Mesenteric fat pad (tissue), 1 donor: ENCODE measurements at regions not wholly inside any gene's neighbourhood (a gene's known extent, or its start where the extent isn't known, plus 50 kb on each side); places are given as distances from the start of the nearest gene placed in this dataset.

Experiments used
- DNase-seq: peaks from one replicate; pipeline ENCODE4 v3.0.0-alpha.2; 2020; ENCODE audit warnings: low spot score
- donor health status: DM: yes; HTN: yes; CAD: no.

DNA sequence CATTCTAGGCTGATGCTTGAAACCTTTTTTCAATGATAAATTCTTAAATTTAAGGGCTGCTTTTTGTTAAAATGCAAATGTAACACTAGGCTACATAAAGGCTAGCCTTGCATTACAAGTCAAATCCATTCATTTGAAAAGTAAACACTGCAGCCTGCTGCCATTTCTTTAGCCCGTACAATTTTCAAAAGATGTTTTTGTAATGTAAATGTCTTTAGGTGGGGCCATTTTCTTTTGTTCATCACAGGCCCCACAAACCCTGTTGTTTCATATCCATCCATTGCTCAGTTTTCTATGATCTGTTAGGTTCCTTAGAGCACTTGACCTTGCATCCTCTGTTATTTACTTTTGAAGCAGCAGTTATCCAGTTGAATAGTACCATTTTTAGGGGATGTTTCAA, 296.2 kb upstream of the AMOT start:
- DNase-seq: no peak

GRCh38 chrX:113133316-113133715, 292.7 kb upstream of the AMOT start:
- no peak for DNase-seq

- no peak for DNase-seq
Measured at GRCh38 chrX:113124693-113125092, 284.1 kb upstream of the AMOT start.

DNA sequence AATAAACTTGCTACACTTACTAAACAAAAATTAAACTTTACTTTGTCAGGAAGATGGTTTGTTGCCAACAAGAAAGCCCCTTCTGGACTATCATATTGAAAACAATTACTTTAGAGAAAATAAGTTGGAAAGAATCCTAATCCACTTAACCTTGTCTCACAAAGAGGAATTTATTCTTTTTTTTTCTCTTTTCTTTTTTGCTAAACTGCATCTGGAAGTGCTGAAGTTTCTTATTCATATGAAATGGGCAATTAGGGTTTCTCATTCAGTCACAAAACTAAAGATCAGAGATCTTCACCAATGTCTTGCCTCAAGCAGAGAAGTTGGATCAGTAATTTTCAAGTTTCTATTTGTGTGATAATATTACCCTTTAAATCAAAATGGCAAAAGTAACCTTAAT, 234.9 kb upstream of the AMOT start:
- DNase-seq: no peak

DNA sequence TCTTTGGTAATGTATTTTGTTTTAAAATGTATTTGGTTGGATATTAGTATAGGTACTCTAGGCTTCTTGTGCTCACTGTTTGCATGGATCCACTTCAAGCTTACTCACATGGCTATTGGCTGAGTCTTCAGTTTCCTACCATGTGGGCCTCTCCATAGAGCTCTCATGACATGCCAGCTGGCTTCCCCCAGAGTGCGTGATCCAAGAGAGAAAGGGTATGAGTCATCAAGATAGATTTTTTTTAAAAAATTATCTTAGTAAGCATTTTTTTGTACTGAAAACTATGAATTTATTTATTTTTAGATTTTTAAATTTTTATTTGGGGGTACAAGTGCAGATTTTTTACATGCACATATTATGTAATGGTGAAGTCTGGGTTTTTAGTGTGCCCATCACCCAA, 219.1 kb upstream of the AMOT start:
- DNase-seq: no peak

DNA sequence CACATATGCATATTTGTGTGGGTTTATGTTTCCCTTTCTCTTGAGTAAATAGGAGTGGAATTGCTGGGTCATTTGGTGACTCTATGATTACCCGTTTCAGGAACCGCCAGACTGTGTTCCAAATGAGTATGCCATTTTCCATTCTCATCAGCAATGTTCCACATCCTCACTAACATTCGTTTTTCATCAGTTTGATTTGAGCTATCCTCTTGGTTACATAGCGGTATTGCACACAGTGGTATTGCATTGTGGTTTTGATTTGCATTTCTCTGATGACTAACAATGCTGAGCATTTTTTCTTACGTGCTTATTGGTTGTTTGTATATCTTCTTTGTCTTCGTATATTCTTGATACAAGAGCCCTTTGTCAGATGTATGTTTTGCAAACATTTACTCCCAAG, 218.0 kb upstream of the AMOT start:
- DNase-seq: no peak

DNA sequence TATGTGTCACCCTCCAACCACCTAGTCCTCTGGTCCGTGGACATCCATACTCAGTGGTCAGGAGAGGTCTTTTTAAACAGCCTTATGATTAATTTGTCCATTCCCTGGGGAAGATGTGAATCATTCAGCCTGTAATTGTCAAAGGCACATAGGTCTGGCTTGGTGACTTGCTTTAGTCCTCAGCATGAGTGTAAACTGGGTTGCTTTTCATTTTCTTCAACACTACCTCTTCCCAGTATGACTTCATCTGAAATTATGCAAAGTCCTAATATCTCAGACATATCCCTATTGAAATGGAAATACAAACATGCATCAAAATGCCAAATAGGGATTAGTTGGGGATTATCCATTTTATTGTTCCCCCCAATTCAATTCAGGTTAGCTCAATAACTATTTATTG, 208.3 kb upstream of the AMOT start:
- DNase-seq: no peak

GRCh38 chrX:113048480-113048879, 207.8 kb upstream of the AMOT start:
- no peak for DNase-seq

- no peak for DNase-seq
Measured at GRCh38 chrX:113033966-113034680, 193.5 kb upstream of the AMOT start.

GRCh38 chrX:113019958-113020357, 179.3 kb upstream of the AMOT start:
- DNase-seq: no peak

- DNase-seq: no peak
Measured at GRCh38 chrX:113009837-113010236, 169.2 kb upstream of the AMOT start.

- DNase-seq: no peak
Measured at GRCh38 chrX:113009029-113009428, 168.4 kb upstream of the AMOT start.

GRCh38 chrX:113001836-113002235, 161.2 kb upstream of the AMOT start:
- DNase-seq: no peak

- DNase-seq: no peak
Measured at GRCh38 chrX:112997991-112998390, 157.4 kb upstream of the AMOT start.

- no peak for DNase-seq
Measured at GRCh38 chrX:112991801-112992200, 151.2 kb upstream of the AMOT start.

- DNase-seq: no peak
Measured at GRCh38 chrX:112979879-112980278, 139.2 kb upstream of the AMOT start.

DNA sequence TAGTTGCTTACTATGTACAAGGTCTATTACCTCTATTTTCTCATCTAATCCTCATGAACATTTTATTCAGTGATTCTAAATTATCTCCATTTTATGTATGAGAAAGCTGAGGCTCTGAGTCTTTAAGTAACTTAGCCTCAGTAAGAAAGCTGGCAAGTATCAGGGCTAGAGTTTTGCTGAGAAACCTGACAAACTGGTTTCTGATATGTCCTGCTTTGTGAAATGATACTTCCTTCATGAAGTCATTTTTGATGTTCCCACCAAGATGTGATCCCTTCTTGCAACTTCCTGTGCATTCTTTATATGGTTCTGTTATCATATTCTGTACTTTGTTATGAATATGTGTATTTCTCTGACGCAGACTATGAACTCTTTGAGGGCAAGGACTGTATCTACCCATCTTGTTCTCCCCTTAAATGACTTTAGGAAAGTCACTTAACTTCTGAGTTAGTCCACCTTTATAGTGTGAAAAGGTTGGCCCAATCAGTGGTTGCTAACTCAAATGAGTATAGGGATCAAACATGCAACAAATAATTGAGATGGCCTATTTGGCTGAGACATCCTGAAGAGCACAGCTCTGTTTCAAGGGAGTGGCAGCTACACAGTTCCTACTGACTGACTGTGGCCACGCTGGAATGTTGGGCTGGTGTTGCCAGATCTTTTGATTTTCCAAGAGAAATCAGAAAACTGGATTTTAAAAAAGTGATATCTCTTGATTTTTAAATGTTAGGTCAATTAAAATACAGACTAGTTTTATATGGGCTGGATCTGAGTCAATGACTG, 127.9 kb upstream of the AMOT start:
- DNase-seq: no peak

GRCh38 chrX:112967903-112968302, 127.3 kb upstream of the AMOT start:
- DNase-seq: no peak

- no peak for DNase-seq
Measured at GRCh38 chrX:112967341-112967740, 126.7 kb upstream of the AMOT start.

DNA sequence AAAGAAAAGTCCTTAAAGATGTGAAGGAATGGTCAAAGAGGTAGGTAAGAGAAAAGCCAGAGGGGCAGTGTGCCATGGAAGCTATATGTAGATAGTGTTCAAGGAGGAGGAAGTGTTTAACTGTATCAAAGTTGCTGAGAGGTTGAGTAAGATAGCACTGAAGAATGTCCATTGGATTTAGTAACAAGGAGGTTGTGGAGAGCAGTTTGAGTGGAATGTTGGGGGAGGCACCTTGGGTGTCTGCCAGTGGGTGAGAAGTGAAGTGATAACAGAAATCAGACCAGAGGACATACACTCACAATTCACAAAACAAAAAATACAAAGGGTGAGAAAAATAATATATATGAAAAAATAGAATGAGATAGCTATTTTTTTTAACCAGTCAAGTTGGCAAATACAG, 121.3 kb upstream of the AMOT start:
- no peak for DNase-seq

- no peak for DNase-seq
Measured at GRCh38 chrX:112947981-112948615, 107.5 kb upstream of the AMOT start.

DNA sequence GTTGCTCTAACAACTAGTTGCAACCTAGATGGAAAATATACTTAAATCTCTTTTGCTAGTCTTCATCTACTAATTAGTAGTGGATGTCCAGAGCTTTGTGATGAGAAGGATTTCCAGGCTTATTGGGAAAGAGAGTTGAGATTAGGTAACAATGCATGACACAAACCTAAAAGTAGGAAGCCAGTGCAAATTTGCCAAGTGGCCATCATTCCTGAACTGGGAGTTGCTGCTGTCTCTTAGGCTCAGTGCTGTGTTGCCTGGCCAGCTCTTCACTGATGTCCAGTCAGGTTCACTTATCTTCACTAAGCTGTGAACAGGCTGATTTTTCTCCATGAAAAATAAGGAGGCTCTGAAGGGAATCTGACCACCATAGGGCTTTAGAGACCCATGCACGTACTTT, 105.6 kb upstream of the AMOT start:
- DNase-seq: no peak

DNA sequence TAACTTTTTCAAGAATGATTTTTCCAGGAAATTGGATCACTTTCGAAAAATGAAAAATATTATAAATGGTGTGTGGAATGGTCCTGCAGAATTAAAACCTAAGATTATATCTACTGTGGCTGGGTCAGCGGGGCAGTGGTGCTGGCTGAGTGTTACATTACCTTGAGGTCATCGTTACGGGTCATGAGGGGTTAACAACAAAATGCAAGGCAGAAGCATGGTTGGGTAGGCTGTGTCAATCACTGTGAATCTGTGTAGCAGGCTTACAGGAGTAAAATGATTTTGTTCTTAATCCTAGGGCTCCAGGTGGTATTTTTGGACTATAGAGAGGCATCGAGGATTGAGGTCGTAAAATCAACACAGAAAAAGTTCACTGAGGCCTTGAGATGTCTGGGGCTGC, 105.2 kb upstream of the AMOT start:
- no peak for DNase-seq
